ENCODE measurements at regions not wholly inside any gene's neighbourhood (a gene's known extent, or its start where the extent isn't known, plus 50 kb on each side); places are given as distances from the start of the nearest gene placed in this dataset.

- intact Hi-C loops (cut with micrococcal nuclease) = no loop called here
- DNase-seq (ENCODE audit: low spot score) = no peak
- no peak overlapping the region for H3K27ac Mint-ChIP-seq
- no peak overlapping the region for H3K4me3 Mint-ChIP-seq (ENCODE audit: low read depth)
- H3K9me3 Mint-ChIP-seq = no peaks in the 10 kb centered on the region
- no peaks in the 10 kb centered on the region for H3K36me3 Mint-ChIP-seq (ENCODE audit: low read depth)
- no peaks in the 10 kb centered on the region for H3K4me1 Mint-ChIP-seq (ENCODE audit: low read depth)
- peaks cover 16% of the 10 kb centered on the region for H3K27me3 Mint-ChIP-seq (ENCODE audit: low read depth)
Measured at GRCh38 chr14:98769326-98769725, 502.7 kb downstream of the BCL11B start.

- Mint-ChIP-seq H3K36me3 (ENCODE audit: low read depth) (no peaks in the 10 kb centered on the region), H3K27me3 (ENCODE audit: low read depth) (peaks cover 16% of the 10 kb centered on the region), H3K4me3 (ENCODE audit: low read depth) (no peak overlapping the region), H3K27ac (no peak overlapping the region), H3K9me3 (no peaks in the 10 kb centered on the region), H3K4me1 (ENCODE audit: low read depth) (no peaks in the 10 kb centered on the region)
- intact Hi-C loops (cut with micrococcal nuclease) = no loop called here
- DNase-seq (ENCODE audit: low spot score) = no peak
Measured at GRCh38 chr14:98770151-98770550, 501.8 kb downstream of the BCL11B start.

- Mint-ChIP-seq H3K27me3 (ENCODE audit: low read depth) (peaks cover 4% of the 10 kb centered on the region), H3K27ac (no peak overlapping the region), H3K9me3 (no peaks in the 10 kb centered on the region), H3K4me1 (ENCODE audit: low read depth) (no peaks in the 10 kb centered on the region), H3K4me3 (ENCODE audit: low read depth) (no peak overlapping the region), H3K36me3 (ENCODE audit: low read depth) (no peaks in the 10 kb centered on the region)
- no peak for DNase-seq (ENCODE audit: low spot score)
- intact Hi-C loops (cut with micrococcal nuclease) = no loop called here
Measured at GRCh38 chr14:98773814-98774213, 498.2 kb downstream of the BCL11B start.

DNA sequence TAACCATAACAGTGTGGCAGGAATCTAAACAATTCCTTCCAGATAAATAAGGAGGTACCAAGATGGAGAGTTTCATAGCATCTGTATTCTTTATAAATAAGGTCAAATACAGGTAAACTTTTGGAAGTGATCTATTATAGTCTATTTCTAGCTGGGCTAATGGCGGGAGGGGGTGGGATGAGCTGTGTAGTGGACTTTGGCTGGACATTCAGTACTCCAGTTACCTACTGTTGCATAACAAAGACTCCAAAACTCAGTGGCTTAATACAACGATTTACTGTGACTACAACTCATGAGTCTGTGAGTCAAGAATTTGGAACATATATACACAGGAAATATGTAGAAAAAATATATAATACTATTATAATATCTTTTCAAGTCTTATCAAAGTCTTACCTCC is 496.1 kb downstream of the BCL11B start:
- no peaks in the 10 kb centered on the region for H3K36me3 Mint-ChIP-seq (ENCODE audit: low read depth)
- DNase-seq (ENCODE audit: low spot score) = no peak
- H3K9me3 Mint-ChIP-seq = no peaks in the 10 kb centered on the region
- no peaks in the 10 kb centered on the region for H3K4me1 Mint-ChIP-seq (ENCODE audit: low read depth)
- no peak overlapping the region for H3K27ac Mint-ChIP-seq
- no peak overlapping the region for H3K4me3 Mint-ChIP-seq (ENCODE audit: low read depth)
- intact Hi-C loops (cut with micrococcal nuclease) = no loop called here
- peaks cover 4% of the 10 kb centered on the region for H3K27me3 Mint-ChIP-seq (ENCODE audit: low read depth)

GRCh38 chr14:98782062-98782461 is 489.9 kb downstream of the BCL11B start:
- no peak overlapping the region for H3K4me3 Mint-ChIP-seq (ENCODE audit: low read depth)
- no peaks in the 10 kb centered on the region for H3K27me3 Mint-ChIP-seq (ENCODE audit: low read depth)
- no peaks in the 10 kb centered on the region for H3K9me3 Mint-ChIP-seq
- no peak for DNase-seq (ENCODE audit: low spot score)
- intact Hi-C loops (cut with micrococcal nuclease) = no loop called here
- no peaks in the 10 kb centered on the region for H3K4me1 Mint-ChIP-seq (ENCODE audit: low read depth)
- no peak overlapping the region for H3K27ac Mint-ChIP-seq
- H3K36me3 Mint-ChIP-seq (ENCODE audit: low read depth) = no peaks in the 10 kb centered on the region

DNA sequence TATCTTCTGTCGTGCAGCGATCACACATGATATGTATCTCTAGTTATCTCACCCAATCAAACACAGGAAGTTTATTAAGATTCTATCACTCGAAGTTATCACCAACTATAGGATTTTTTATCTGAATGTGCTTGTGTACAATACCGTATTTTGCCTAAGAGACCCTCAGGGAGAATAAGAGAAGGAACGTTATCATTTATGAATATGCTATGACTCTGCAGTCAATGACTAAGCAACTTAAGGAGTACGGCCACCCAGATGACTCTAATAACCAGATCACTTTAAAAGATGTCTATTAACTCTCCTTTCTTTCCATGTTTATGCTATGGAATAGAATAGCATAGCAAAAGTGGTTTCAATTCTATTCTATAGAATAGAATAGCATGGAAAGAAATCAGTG is 486.4 kb downstream of the BCL11B start:
- intact Hi-C loops (cut with micrococcal nuclease) = no loop called here
- peaks cover 3% of the 10 kb centered on the region for H3K27me3 Mint-ChIP-seq (ENCODE audit: low read depth)
- no peak for DNase-seq (ENCODE audit: low spot score)
- no peak overlapping the region for H3K27ac Mint-ChIP-seq
- no peaks in the 10 kb centered on the region for H3K4me1 Mint-ChIP-seq (ENCODE audit: low read depth)
- no peaks in the 10 kb centered on the region for H3K9me3 Mint-ChIP-seq
- H3K4me3 Mint-ChIP-seq (ENCODE audit: low read depth) = no peak overlapping the region
- no peaks in the 10 kb centered on the region for H3K36me3 Mint-ChIP-seq (ENCODE audit: low read depth)

GRCh38 chr14:98786456-98786855 is 485.5 kb downstream of the BCL11B start:
- no peak for DNase-seq (ENCODE audit: low spot score)
- H3K27ac Mint-ChIP-seq = no peak overlapping the region
- intact Hi-C loops (cut with micrococcal nuclease) = no loop called here
- no peaks in the 10 kb centered on the region for H3K36me3 Mint-ChIP-seq (ENCODE audit: low read depth)
- no peak overlapping the region for H3K4me3 Mint-ChIP-seq (ENCODE audit: low read depth)
- H3K4me1 Mint-ChIP-seq (ENCODE audit: low read depth) = no peaks in the 10 kb centered on the region
- H3K9me3 Mint-ChIP-seq = no peaks in the 10 kb centered on the region
- peaks cover 3% of the 10 kb centered on the region for H3K27me3 Mint-ChIP-seq (ENCODE audit: low read depth)

- no peak overlapping the region for H3K4me3 Mint-ChIP-seq (ENCODE audit: low read depth)
- H3K9me3 Mint-ChIP-seq = peaks cover 17% of the 10 kb centered on the region
- peaks cover 5% of the 10 kb centered on the region for H3K27me3 Mint-ChIP-seq (ENCODE audit: low read depth)
- H3K4me1 Mint-ChIP-seq (ENCODE audit: low read depth) = no peaks in the 10 kb centered on the region
- no peak overlapping the region for H3K27ac Mint-ChIP-seq
- H3K36me3 Mint-ChIP-seq (ENCODE audit: low read depth) = no peaks in the 10 kb centered on the region
- DNase-seq (ENCODE audit: low spot score) = no peak
- intact Hi-C loops (cut with micrococcal nuclease) = no loop called here
Measured at GRCh38 chr14:98791661-98792060, 480.3 kb downstream of the BCL11B start.

- DNase-seq (ENCODE audit: low spot score) = no peak
- peaks cover 17% of the 10 kb centered on the region for H3K9me3 Mint-ChIP-seq
- H3K36me3 Mint-ChIP-seq (ENCODE audit: low read depth) = no peaks in the 10 kb centered on the region
- H3K4me3 Mint-ChIP-seq (ENCODE audit: low read depth) = no peak overlapping the region
- H3K27me3 Mint-ChIP-seq (ENCODE audit: low read depth) = peaks cover 5% of the 10 kb centered on the region
- H3K27ac Mint-ChIP-seq = no peak overlapping the region
- intact Hi-C loops (cut with micrococcal nuclease) = no loop called here
- H3K4me1 Mint-ChIP-seq (ENCODE audit: low read depth) = no peaks in the 10 kb centered on the region
Measured at GRCh38 chr14:98792171-98792570, 479.8 kb downstream of the BCL11B start.

- Mint-ChIP-seq H3K27me3 (ENCODE audit: low read depth) (no peaks in the 10 kb centered on the region), H3K27ac (no peak overlapping the region), H3K4me3 (ENCODE audit: low read depth) (no peak overlapping the region), H3K9me3 (peaks cover 16% of the 10 kb centered on the region), H3K36me3 (ENCODE audit: low read depth) (no peaks in the 10 kb centered on the region), H3K4me1 (ENCODE audit: low read depth) (no peaks in the 10 kb centered on the region)
- intact Hi-C loops (cut with micrococcal nuclease) = no loop called here
- no peak for DNase-seq (ENCODE audit: low spot score)
Measured at GRCh38 chr14:98798099-98798498, 473.9 kb downstream of the BCL11B start.

- Mint-ChIP-seq H3K36me3 (ENCODE audit: low read depth) (no peaks in the 10 kb centered on the region), H3K9me3 (no peaks in the 10 kb centered on the region), H3K27ac (no peak overlapping the region), H3K4me1 (ENCODE audit: low read depth) (no peaks in the 10 kb centered on the region), H3K27me3 (ENCODE audit: low read depth) (no peaks in the 10 kb centered on the region), H3K4me3 (ENCODE audit: low read depth) (no peak overlapping the region)
- DNase-seq (ENCODE audit: low spot score) = no peak
- intact Hi-C loops (cut with micrococcal nuclease) = no loop called here
Measured at GRCh38 chr14:98799891-98800290, 472.1 kb downstream of the BCL11B start.

- intact Hi-C loops (cut with micrococcal nuclease) = no loop called here
- no peaks in the 10 kb centered on the region for H3K9me3 Mint-ChIP-seq
- no peak for DNase-seq (ENCODE audit: low spot score)
- no peak overlapping the region for H3K27ac Mint-ChIP-seq
- no peaks in the 10 kb centered on the region for H3K27me3 Mint-ChIP-seq (ENCODE audit: low read depth)
- H3K36me3 Mint-ChIP-seq (ENCODE audit: low read depth) = no peaks in the 10 kb centered on the region
- H3K4me3 Mint-ChIP-seq (ENCODE audit: low read depth) = no peak overlapping the region
- H3K4me1 Mint-ChIP-seq (ENCODE audit: low read depth) = no peaks in the 10 kb centered on the region
Measured at GRCh38 chr14:98802044-98802443, 470.0 kb downstream of the BCL11B start.

DNA sequence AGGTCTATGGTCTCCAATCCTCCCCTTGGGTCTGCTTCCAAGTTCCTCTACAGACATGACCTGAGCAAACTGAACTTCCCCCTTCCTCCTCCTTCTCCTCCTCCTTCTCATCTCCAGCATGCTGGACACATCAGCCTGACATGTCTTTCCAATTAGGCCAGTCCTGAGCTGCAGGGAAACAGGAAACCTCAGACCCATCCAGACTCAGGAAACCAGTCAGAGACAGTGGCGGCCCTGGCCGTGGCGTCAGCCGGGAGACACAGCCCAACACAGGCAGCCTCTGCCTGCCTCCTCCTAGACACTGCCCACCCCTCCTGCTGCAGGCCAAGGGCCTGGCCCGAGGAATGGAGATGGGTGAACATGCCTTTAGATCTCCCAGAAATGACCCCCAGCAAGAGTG is 468.8 kb downstream of the BCL11B start:
- Mint-ChIP-seq H3K27me3 (ENCODE audit: low read depth) (no peaks in the 10 kb centered on the region), H3K36me3 (ENCODE audit: low read depth) (no peaks in the 10 kb centered on the region), H3K4me3 (ENCODE audit: low read depth) (no peak overlapping the region), H3K27ac (no peak overlapping the region), H3K9me3 (no peaks in the 10 kb centered on the region), H3K4me1 (ENCODE audit: low read depth) (no peaks in the 10 kb centered on the region)
- intact Hi-C loops (cut with micrococcal nuclease) = no loop called here
- no peak for DNase-seq (ENCODE audit: low spot score)
